HepG2 (cell line): ENCODE measurements at regions not wholly inside any gene's neighbourhood (a gene's known extent, or its start where the extent isn't known, plus 50 kb on each side); places are given as distances from the start of the nearest gene placed in this dataset.

Experiments used
- CTCF ChIP-seq: sonication (generic); formaldehyde crosslinking; IDR thresholded peaks from 2 replicates; pipeline ENCODE4 v1.5.0; 2020; ENCODE audit warnings: mild to moderate bottlenecking, missing genetic modification reagents, moderate library complexity
- ELF3 ChIP-seq: IDR thresholded peaks from 2 replicates; pipeline ENCODE4 v1.6.1; 2016; ENCODE audit warnings: missing genetic modification reagents, missing compliant biosample characterization
- FOXK2 ChIP-seq: fragments of 450-650 bp; IDR thresholded peaks from 2 replicates; pipeline ENCODE4 v1.6.1; 2016
- HOXA7 ChIP-seq: sonication (generic); formaldehyde crosslinking; IDR thresholded peaks from 2 replicates; pipeline ENCODE4 v1.8.1; 2022; ENCODE audit warnings: mild to moderate bottlenecking, missing genetic modification reagents, moderate library complexity
- NCOA2 ChIP-seq: sonication (generic); formaldehyde crosslinking; IDR thresholded peaks from 2 replicates; pipeline ENCODE4 v1.8.0; 2022; ENCODE audit warnings: inconsistent platforms
- NFE2 ChIP-seq: sonication (generic); formaldehyde crosslinking; IDR thresholded peaks from 2 replicates; pipeline ENCODE4 v1.4.0; 2020; ENCODE audit warnings: missing genetic modification reagents
- POLR2A ChIP-seq, 2 experiments: IDR thresholded peaks; 2 replicates each; pipeline ENCODE4 v1.6.1; 2011; ENCODE audit warnings: low read depth in 2 of 2, low read length in 2 of 2, mild to moderate bottlenecking in 1 of 2, moderate library complexity in 1 of 2; ENCODE audit not compliant: insufficient read depth in 1 of 2
- SIX1 ChIP-seq: sonication (generic); formaldehyde crosslinking; IDR thresholded peaks from 2 replicates; pipeline ENCODE4 v1.4.0; 2020; ENCODE audit warnings: missing genetic modification reagents, borderline replicate concordance
- ZNF274 ChIP-seq: sonication (generic); formaldehyde crosslinking; IDR thresholded peaks from 2 replicates; pipeline ENCODE4 v1.5.1; 2020; ENCODE audit warnings: mild to moderate bottlenecking, missing genetic modification reagents
- ZNF3 ChIP-seq: IDR thresholded peaks from 2 replicates; pipeline ENCODE4 v1.7.0; 2017; ENCODE audit warnings: inconsistent platforms
- ZNF678 ChIP-seq: sonication (generic); formaldehyde crosslinking; IDR thresholded peaks from 2 replicates; pipeline ENCODE4 v1.4.0; 2020; ENCODE audit warnings: mild to moderate bottlenecking, missing genetic modification reagents
- TF ChIP-seq, protein P1 (sequence below): IDR thresholded peaks from 2 replicates; pipeline ENCODE4 v1.6.1; 2016; ENCODE audit warnings: missing compliant biosample characterization, missing genetic modification reagents, borderline replicate concordance
- TF ChIP-seq, protein P2 (sequence below): sonication (generic); formaldehyde crosslinking; IDR thresholded peaks from 2 replicates; pipeline ENCODE4 v1.4.0; 2020; ENCODE audit warnings: missing genetic modification reagents

GRCh38 chr5:162769019-162769418 lies 668.4 kb upstream of the CCNG1 start:
- no peak for TF ChIP-seq HOXA7
- TF ChIP-seq ZNF3 (CRISPR knock-in tag), result no peak
- TF ChIP-seq, protein P1, sequence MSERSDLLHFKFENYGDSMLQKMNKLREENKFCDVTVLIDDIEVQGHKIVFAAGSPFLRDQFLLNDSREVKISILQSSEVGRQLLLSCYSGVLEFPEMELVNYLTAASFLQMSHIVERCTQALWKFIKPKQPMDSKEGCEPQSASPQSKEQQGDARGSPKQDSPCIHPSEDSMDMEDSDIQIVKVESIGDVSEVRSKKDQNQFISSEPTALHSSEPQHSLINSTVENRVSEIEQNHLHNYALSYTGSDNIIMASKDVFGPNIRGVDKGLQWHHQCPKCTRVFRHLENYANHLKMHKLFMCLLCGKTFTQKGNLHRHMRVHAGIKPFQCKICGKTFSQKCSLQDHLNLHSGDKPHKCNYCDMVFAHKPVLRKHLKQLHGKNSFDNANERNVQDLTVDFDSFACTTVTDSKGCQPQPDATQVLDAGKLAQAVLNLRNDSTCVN (CRISPR knock-in tag), result no peak
- TF ChIP-seq POLR2A (IDR thresholded peaks at IDR 0.05; ENCODE audit: insufficient read depth in 1 of 2, low read depth in 2 of 2, low read length in 2 of 2), result no peak
- TF ChIP-seq ZNF678 (CRISPR knock-in tag), result no peak
- no peak for TF ChIP-seq SIX1
- TF ChIP-seq ELF3 (CRISPR knock-in tag), result no peak
- no peak for TF ChIP-seq ZNF274 (CRISPR knock-in tag)
- no peak for TF ChIP-seq FOXK2
- TF ChIP-seq NCOA2 (CRISPR knock-in tag), result no peak
- TF ChIP-seq, protein P2, sequence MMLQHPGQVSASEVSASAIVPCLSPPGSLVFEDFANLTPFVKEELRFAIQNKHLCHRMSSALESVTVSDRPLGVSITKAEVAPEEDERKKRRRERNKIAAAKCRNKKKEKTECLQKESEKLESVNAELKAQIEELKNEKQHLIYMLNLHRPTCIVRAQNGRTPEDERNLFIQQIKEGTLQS (CRISPR knock-in tag), result no peak
- TF ChIP-seq NFE2, result no peak
- TF ChIP-seq CTCF (CRISPR knock-in tag), result no peak
